Stimulated activated CD8-positive, alpha-beta memory T cell treated with anti-CD3 and anti-CD28 coated beads, Interleukin-15, amount 100 ng/mL, for 24 hours (primary cell): ENCODE measurements at regions not wholly inside any gene's neighbourhood (a gene's known extent, or its start where the extent isn't known, plus 50 kb on each side); places are given as distances from the start of the nearest gene placed in this dataset.

ENCODE experiments used
- DNase-seq: peaks from one replicate; pipeline ENCODE4 v3.0.0-alpha.2; 2020; ENCODE audit warnings: low read depth

GRCh38 chr17:79218825-79219200 lies 144.2 kb downstream of the ENGASE start:
- DNase-seq: no peak

GRCh38 chr17:79218175-79218824 lies 143.7 kb downstream of the ENGASE start:
- no peak for DNase-seq

GRCh38 chr17:79217473-79218135 lies 143.0 kb downstream of the ENGASE start:
- DNase-seq: no peak

GRCh38 chr17:79216826-79217225 lies 142.2 kb downstream of the ENGASE start:
- no peak for DNase-seq

GRCh38 chr17:79216391-79216790 lies 141.8 kb downstream of the ENGASE start:
- no peak for DNase-seq

GRCh38 chr17:79215631-79216030 lies 141.0 kb downstream of the ENGASE start:
- DNase-seq: no peak

GRCh38 chr17:79214940-79215604 lies 140.4 kb downstream of the ENGASE start:
- no peak for DNase-seq

GRCh38 chr17:79214459-79214858 lies 139.8 kb downstream of the ENGASE start:
- no peak for DNase-seq

- no peak for DNase-seq
Measured at GRCh38 chr17:79213305-79213704, 138.7 kb downstream of the ENGASE start.

GRCh38 chr17:79212149-79213087 lies 137.8 kb downstream of the ENGASE start:
- DNase-seq: no peak

GRCh38 chr17:79211061-79211770 lies 136.6 kb downstream of the ENGASE start:
- no peak for DNase-seq

- no peak for DNase-seq
Measured at GRCh38 chr17:79210638-79211037, 136.0 kb downstream of the ENGASE start.

GRCh38 chr17:79207960-79208359 lies 133.3 kb downstream of the ENGASE start:
- DNase-seq: no peak

- DNase-seq: no peak
Measured at GRCh38 chr17:79205688-79206205, 131.1 kb downstream of the ENGASE start.

- DNase-seq: no peak
Measured at GRCh38 chr17:79204261-79204660, 129.6 kb downstream of the ENGASE start.

- no peak for DNase-seq
Measured at GRCh38 chr17:79203657-79204056, 129.0 kb downstream of the ENGASE start.

GRCh38 chr17:79203016-79203415 lies 128.4 kb downstream of the ENGASE start:
- DNase-seq: no peak

- no peak for DNase-seq
Measured at GRCh38 chr17:79202480-79202879, 127.9 kb downstream of the ENGASE start.

- no peak for DNase-seq
Measured at GRCh38 chr17:79201536-79202227, 127.1 kb downstream of the ENGASE start.

GRCh38 chr17:79201119-79201518 lies 126.5 kb downstream of the ENGASE start:
- DNase-seq: no peak

- DNase-seq: no peak
Measured at GRCh38 chr17:79196913-79197312, 122.3 kb downstream of the ENGASE start.
